Caco-2 (cell line): ENCODE measurements at regions not wholly inside any gene's neighbourhood (a gene's known extent, or its start where the extent isn't known, plus 50 kb on each side); places are given as distances from the start of the nearest gene placed in this dataset.

Source experiments
- BruUV-seq: library from RNA; stranded (reverse); fragments of 400-500 nt; replicated peaks from 2 replicates; lab custom pipeline; 2021; lab: Mats Ljungman, UMichigan
- CTCF ChIA-PET: fragments of 300-600 bp; sonication (Branson Sonifier 250); formaldehyde crosslinking; loops from one replicate; lab custom pipeline; 2022; ENCODE audit warnings: antibody characterized with exemption; lab: Charles Lee
- POLR2A ChIA-PET: fragments of 300-600 bp; sonication (Branson Sonifier 250); formaldehyde crosslinking; loops from one replicate; lab custom pipeline; 2022; ENCODE audit warnings: antibody characterized with exemption; lab: Charles Lee
- DNase-seq, 2 experiments: peaks; one replicate each; pipeline versions ENCODE4 v3.0.0 to v3.0.0-alpha.2; 2020 to 2022
- H3K27me3 ChIP-seq: replicated peaks from 2 replicates; pipeline ENCODE4 v1.6.0; 2011; ENCODE audit warnings: low read length; ENCODE audit not compliant: control insufficient read depth, insufficient read depth
- H3K36me3 ChIP-seq: 2 replicates; pipeline ENCODE4 v1.5.1; 2011; ENCODE audit warnings: low read length; ENCODE audit not compliant: control insufficient read depth, insufficient read depth
- H3K4me1 ChIP-seq: fragments of 250-450 bp; sonication (Bioruptor Pico); 2 replicates; pipeline ENCODE4 v1.5.1; 2020; ENCODE audit warnings: mild to moderate bottlenecking
- H3K4me3 ChIP-seq: 2 replicates; pipeline ENCODE4 v1.5.1; 2011; ENCODE audit warnings: low read depth, mild to moderate bottlenecking, control low read depth, low read length
- H3K9me3 ChIP-seq: fragments of 250-450 bp; sonication (Bioruptor Pico); 2 replicates; pipeline ENCODE4 v1.5.1; 2020; ENCODE audit warnings: mild to moderate bottlenecking, moderate library complexity
- H3K27ac Mint-ChIP-seq: one replicate; pipeline ENCODE4 v1.8.0; 2022; ENCODE audit warnings: mixed read lengths; ENCODE audit not compliant: unreplicated experiment
- H3K27me3 Mint-ChIP-seq: one replicate; pipeline ENCODE4 v1.8.0; 2022; ENCODE audit warnings: mixed read lengths; ENCODE audit not compliant: insufficient read depth, unreplicated experiment
- H3K36me3 Mint-ChIP-seq: one replicate; pipeline ENCODE4 v1.8.0; 2022; ENCODE audit warnings: mild to moderate bottlenecking, mixed read lengths; ENCODE audit not compliant: insufficient read depth, unreplicated experiment
- H3K4me1 Mint-ChIP-seq: one replicate; pipeline ENCODE4 v1.8.0; 2022; ENCODE audit warnings: low read depth, mixed read lengths; ENCODE audit not compliant: unreplicated experiment
- H3K4me3 Mint-ChIP-seq: one replicate; pipeline ENCODE4 v1.8.0; 2022; ENCODE audit warnings: mild to moderate bottlenecking, moderate library complexity, mixed read lengths; ENCODE audit not compliant: unreplicated experiment
- H3K9me3 Mint-ChIP-seq: one replicate; pipeline ENCODE4 v1.8.0; 2022; ENCODE audit warnings: mixed read lengths; ENCODE audit not compliant: unreplicated experiment
- CTCF ChIP-seq, 2 experiments: fragments of 200-600 bp in 1 of 2; IDR thresholded peaks; 1 replicate in 1 of 2; 2 replicates in 1 of 2; pipeline versions ENCODE4 v1.5.1 to v1.8.0; 2011 to 2022; ENCODE audit warnings: antibody characterized with exemption in 1 of 2, control low read depth in 1 of 2, inconsistent platforms in 1 of 2, low read depth in 1 of 2, low read length in 1 of 2, mild to moderate bottlenecking in 1 of 2, moderate library complexity in 1 of 2; ENCODE audit not compliant: insufficient read depth in 1 of 2, severe bottlenecking in 1 of 2, unreplicated experiment in 1 of 2
- intact Hi-C: fragments of 100-400 bp; cut with micrococcal nuclease; formaldehyde crosslinking; loops from one replicate; pipeline ENCODE4 v1.10.0; 2022; ENCODE audit not compliant: unreplicated experiment

GRCh38 chr4:60790608-60791007, 409.5 kb upstream of the ADGRL3 start:
- POLR2A ChIA-PET: no interaction called here
- no peaks in the 10 kb centered on the region for H3K4me1 Mint-ChIP-seq
- no TSS peak for BruUV-seq
- no peaks in the 10 kb centered on the region for H3K27me3 Mint-ChIP-seq
- H3K4me3 Mint-ChIP-seq: no peak overlapping the region
- H3K4me1 ChIP-seq: no peaks in the 10 kb centered on the region
- no peak overlapping the region for H3K27ac Mint-ChIP-seq
- intact Hi-C loops: no loop called here
- H3K36me3 ChIP-seq: no peaks in the 10 kb centered on the region
- no peaks in the 10 kb centered on the region for H3K27me3 ChIP-seq
- H3K9me3 ChIP-seq: no peaks in the 10 kb centered on the region
- no peaks in the 10 kb centered on the region for H3K9me3 Mint-ChIP-seq
- CTCF ChIA-PET: no interaction called here
- DNase-seq: no peak
- H3K4me3 ChIP-seq: no peak overlapping the region
- no peak for TF ChIP-seq CTCF (IDR thresholded peaks at IDR 0.05; ENCODE audit: insufficient read depth in 1 of 2, low read depth in 1 of 2, low read length in 1 of 2, severe bottlenecking in 1 of 2, unreplicated experiment in 1 of 2)
- H3K36me3 Mint-ChIP-seq: no peaks in the 10 kb centered on the region

GRCh38 chr4:60794372-60794771, 405.8 kb upstream of the ADGRL3 start:
- POLR2A ChIA-PET: no interaction called here
- no peaks in the 10 kb centered on the region for H3K4me1 Mint-ChIP-seq

GRCh38 chr4:60799214-60799613, 400.9 kb upstream of the ADGRL3 start:
- TF ChIP-seq CTCF (IDR thresholded peaks at IDR 0.05; ENCODE audit: insufficient read depth in 1 of 2, low read depth in 1 of 2, low read length in 1 of 2, severe bottlenecking in 1 of 2, unreplicated experiment in 1 of 2): no peak
- no TSS peak for BruUV-seq
- DNase-seq: no peak
- H3K4me3 Mint-ChIP-seq: no peak overlapping the region
- H3K4me1 ChIP-seq: no peaks in the 10 kb centered on the region
- POLR2A ChIA-PET: no interaction called here
- H3K9me3 Mint-ChIP-seq: peaks cover 10% of the 10 kb centered on the region
- H3K27ac Mint-ChIP-seq: no peak overlapping the region
- H3K36me3 Mint-ChIP-seq: no peaks in the 10 kb centered on the region
- CTCF ChIA-PET: no interaction called here
- no peaks in the 10 kb centered on the region for H3K36me3 ChIP-seq
- no peak overlapping the region for H3K4me3 ChIP-seq
- no peaks in the 10 kb centered on the region for H3K27me3 Mint-ChIP-seq
- no peaks in the 10 kb centered on the region for H3K27me3 ChIP-seq
- H3K4me1 Mint-ChIP-seq: no peaks in the 10 kb centered on the region
- no peaks in the 10 kb centered on the region for H3K9me3 ChIP-seq
- intact Hi-C loops: no loop called here

More at GRCh38 chr4:60794372-60794771, 405.8 kb upstream of the ADGRL3 start:
- Mint-ChIP-seq H3K9me3 (peaks cover 10% of the 10 kb centered on the region), H3K4me3 (no peak overlapping the region), H3K27me3 (no peaks in the 10 kb centered on the region), H3K36me3 (no peaks in the 10 kb centered on the region), H3K27ac (no peak overlapping the region)
- Histone ChIP-seq H3K36me3 (no peaks in the 10 kb centered on the region), H3K4me3 (no peak overlapping the region), H3K9me3 (no peaks in the 10 kb centered on the region), H3K4me1 (no peaks in the 10 kb centered on the region), H3K27me3 (no peaks in the 10 kb centered on the region)
- BruUV-seq: no TSS peak
- no peak for TF ChIP-seq CTCF (IDR thresholded peaks at IDR 0.05; ENCODE audit: insufficient read depth in 1 of 2, low read depth in 1 of 2, low read length in 1 of 2, severe bottlenecking in 1 of 2, unreplicated experiment in 1 of 2)
- intact Hi-C loops: no loop called here
- DNase-seq: no peak
- CTCF ChIA-PET: no interaction called here
